Mesodermal cell (in vitro differentiated cells): ENCODE measurements at regions not wholly inside any gene's neighbourhood (a gene's known extent, or its start where the extent isn't known, plus 50 kb on each side); places are given as distances from the start of the nearest gene placed in this dataset.
"Not testable (repeated sequence)": the region's sequence is repeated elsewhere in the genome, so short reads cannot be mapped to it uniquely, and the experiment has no call there.

ENCODE experiments used
- H3K27ac ChIP-seq: 2 replicates; pipeline ENCODE4 v1.7.0; 2013; ENCODE audit warnings: mild to moderate bottlenecking, low read depth, low read length, moderate library complexity; ENCODE audit not compliant: severe bottlenecking
- H3K36me3 ChIP-seq: 2 replicates; pipeline ENCODE4 v1.7.1; 2013; ENCODE audit warnings: mild to moderate bottlenecking, low read length, moderate library complexity; ENCODE audit not compliant: control insufficient read depth, insufficient read depth
- H3K4me1 ChIP-seq: one replicate; pipeline ENCODE4 v1.7.1; 2013; ENCODE audit warnings: mild to moderate bottlenecking, low read length; ENCODE audit not compliant: insufficient read depth, control insufficient read depth, poor library complexity, severe bottlenecking
- H3K4me3 ChIP-seq: 2 replicates; pipeline ENCODE4 v1.7.0; 2013; ENCODE audit warnings: low read length, control low read depth, mild to moderate bottlenecking; ENCODE audit not compliant: insufficient read depth, poor library complexity, severe bottlenecking; ENCODE audit errors: extremely low read depth
- H3K9me3 ChIP-seq: 2 replicates; pipeline ENCODE4 v1.7.1; 2013; ENCODE audit warnings: mild to moderate bottlenecking, low read length, moderate library complexity; ENCODE audit not compliant: control insufficient read depth
- WGBS, 2 experiments: methylation state at CpG; one replicate each; pipeline ENCODE4 v1.1.5; 2013; ENCODE audit warnings: missing lambda C conversion rate in 2 of 2; ENCODE audit not compliant: insufficient coverage in 2 of 2; 5-methylcytosine and 5-hydroxymethylcytosine counted together

- 83 to 100% methylated on average over 1 of the region's 1 CpG for WGBS, 2 experiments
- Histone ChIP-seq H3K27ac (no peak overlapping the region), H3K9me3 (no peaks in the 10 kb centered on the region), H3K4me3 (no peak overlapping the region), H3K36me3 (no peaks in the 10 kb centered on the region), H3K4me1 (peaks cover 3% of the 10 kb centered on the region)
These were observed 92.1 kb upstream of the FHL2 start for GRCh38 chr2:105490956-105491355.

GRCh38 chr2:105490204-105490603 is 91.4 kb upstream of the FHL2 start:
- H3K9me3 ChIP-seq, result no peaks in the 10 kb centered on the region
- no peaks in the 10 kb centered on the region for H3K36me3 ChIP-seq
- 72 to 75% methylated on average over 2 to 4 of the region's 4 CpGs for WGBS, 2 experiments
- H3K27ac ChIP-seq, result no peak overlapping the region
- peaks cover 3% of the 10 kb centered on the region for H3K4me1 ChIP-seq
- H3K4me3 ChIP-seq, result no peak overlapping the region

GRCh38 chr2:105489168-105489878 is 90.5 kb upstream of the FHL2 start:
- Histone ChIP-seq H3K36me3 (no peaks in the 10 kb centered on the region), H3K4me1 (peaks cover 3% of the 10 kb centered on the region), H3K9me3 (no peaks in the 10 kb centered on the region), H3K27ac (no peak overlapping the region), H3K4me3 (no peak overlapping the region)
- WGBS, 2 experiments, result 89 to 92% methylated on average over 3 of the region's 3 CpGs

- WGBS, 2 experiments, result 94 to 95% methylated on average over 7 to 8 of the region's 8 CpGs
- H3K4me1 ChIP-seq, result peaks cover 3% of the 10 kb centered on the region
- H3K36me3 ChIP-seq, result no peaks in the 10 kb centered on the region
- no peaks in the 10 kb centered on the region for H3K9me3 ChIP-seq
- H3K4me3 ChIP-seq, result no peak overlapping the region
- H3K27ac ChIP-seq, result no peak overlapping the region
These were observed 89.4 kb upstream of the FHL2 start for GRCh38 chr2:105488285-105488684.

GRCh38 chr2:105487142-105488069 is 88.6 kb upstream of the FHL2 start:
- Histone ChIP-seq H3K36me3 (no peaks in the 10 kb centered on the region), H3K4me1 (peaks cover 3% of the 10 kb centered on the region), H3K9me3 (no peaks in the 10 kb centered on the region), H3K27ac (no peak overlapping the region), H3K4me3 (no peak overlapping the region)
- WGBS, 2 experiments, result 92 to 95% methylated on average over 9 to 11 of the region's 21 CpGs

- 94 to 100% methylated on average over 2 to 3 of the region's 3 CpGs for WGBS, 2 experiments
- H3K9me3 ChIP-seq, result no peaks in the 10 kb centered on the region
- no peaks in the 10 kb centered on the region for H3K36me3 ChIP-seq
These were observed 87.9 kb upstream of the FHL2 start for GRCh38 chr2:105486762-105487141.

GRCh38 chr2:105478670-105479069 is 79.8 kb upstream of the FHL2 start:
- Histone ChIP-seq H3K4me1 (no peaks in the 10 kb centered on the region), H3K4me3 (no peak overlapping the region), H3K27ac (no peak overlapping the region), H3K36me3 (no peaks in the 10 kb centered on the region), H3K9me3 (no peaks in the 10 kb centered on the region)
- 54 to 64% methylated on average over 1 of the region's 2 CpGs for WGBS, 2 experiments

More at GRCh38 chr2:105486762-105487141, 87.9 kb upstream of the FHL2 start:
- Histone ChIP-seq H3K27ac (no peak overlapping the region), H3K4me3 (no peak overlapping the region), H3K4me1 (peaks cover 3% of the 10 kb centered on the region)

- not testable (repeated sequence) for H3K36me3 ChIP-seq, H3K27ac ChIP-seq, H3K9me3 ChIP-seq, H3K4me1 ChIP-seq, H3K4me3 ChIP-seq
- WGBS, 2 experiments, result 88 to 89% methylated on average over 5 to 8 of the region's 10 CpGs
These were observed 78.3 kb upstream of the FHL2 start for GRCh38 chr2:105477050-105477620.

GRCh38 chr2:105473011-105473410 is 74.2 kb upstream of the FHL2 start:
- no peaks in the 10 kb centered on the region for H3K4me1 ChIP-seq
- H3K9me3 ChIP-seq, result no peaks in the 10 kb centered on the region
- no peak overlapping the region for H3K27ac ChIP-seq
- H3K36me3 ChIP-seq, result no peaks in the 10 kb centered on the region
- 93 to 95% methylated on average over 4 to 5 of the region's 5 CpGs for WGBS, 2 experiments
- no peak overlapping the region for H3K4me3 ChIP-seq

GRCh38 chr2:105470979-105471378 is 72.1 kb upstream of the FHL2 start:
- Histone ChIP-seq H3K4me3 (no peak overlapping the region), H3K27ac (no peak overlapping the region)
- WGBS, 2 experiments, result 72 to 78% methylated on average over 5 of the region's 5 CpGs

More at GRCh38 chr2:105470979-105471378, 72.1 kb upstream of the FHL2 start:
- Histone ChIP-seq H3K9me3 (no peaks in the 10 kb centered on the region), H3K36me3 (no peaks in the 10 kb centered on the region), H3K4me1 (peaks cover 4% of the 10 kb centered on the region)
